ENCODE measurements at regions not wholly inside any gene's neighbourhood (a gene's known extent, or its start where the extent isn't known, plus 50 kb on each side); places are given as distances from the start of the nearest gene placed in this dataset.

DNA sequence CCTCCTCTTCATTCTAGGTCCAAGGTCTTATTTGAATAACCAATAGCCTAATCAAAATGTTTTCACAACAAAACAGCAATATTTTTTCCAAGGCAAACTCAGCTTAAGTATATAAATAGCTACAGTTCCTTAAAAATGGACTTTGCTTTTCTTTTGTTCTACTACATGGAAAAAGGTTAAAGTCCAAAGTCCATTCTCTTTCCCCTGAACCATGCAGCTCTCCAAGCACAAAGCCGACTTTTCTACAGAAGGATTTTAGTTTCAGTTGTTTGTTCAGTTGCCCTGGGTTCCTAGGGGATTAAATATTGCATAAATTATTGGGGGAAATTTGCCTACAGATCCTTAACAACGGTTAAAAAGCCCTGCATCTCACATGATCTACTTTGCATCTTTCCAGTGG, 677.0 kb upstream of the KLF4 start:
- Mint-ChIP-seq H3K4me3 (no peak overlapping the region), H3K9me3 (no peaks in the 10 kb centered on the region), H3K36me3 (ENCODE audit: low read depth) (no peaks in the 10 kb centered on the region), H3K27ac (no peak overlapping the region), H3K27me3 (ENCODE audit: insufficient read depth, low read depth, poor library complexity) (peaks cover 6% of the 10 kb centered on the region), H3K4me1 (peaks cover 11% of the 10 kb centered on the region)
- ATAC-seq (no peak), DNase-seq (ENCODE audit: low spot score) (no peak)
- Histone ChIP-seq H3K4me2 (no peak overlapping the region), H2AFZ (no peak overlapping the region), H3K4me1 (ENCODE audit: insufficient read depth) (no peaks in the 10 kb centered on the region), H3F3A (replicated peaks; ENCODE audit: low read depth) (no peaks in the 10 kb centered on the region), H4K20me1 (replicated peaks; ENCODE audit: insufficient read depth) (no peaks in the 10 kb centered on the region), H3K9me2 (ENCODE audit: insufficient read depth) (peaks cover 9% of the 10 kb centered on the region; the same call in 1 of the 2 replicates), H3K36me3 (ENCODE audit: insufficient read depth) (no peaks in the 10 kb centered on the region), H3K27me3 (ENCODE audit: insufficient read depth) (no peaks in the 10 kb centered on the region), H3K79me2 (replicated peaks; ENCODE audit: insufficient read depth) (no peaks in the 10 kb centered on the region), H3K4me3 (no peak overlapping the region), H3K27ac (ENCODE audit: low read depth) (no peak overlapping the region)
- TF ChIP-seq CREB1 (CRISPR knock-in tag; IDR thresholded peaks at IDR 0.05; ENCODE audit: low read depth), result no peak
- no peak for TF ChIP-seq POLR2AphosphoS5 (IDR thresholded peaks at IDR 0.05; ENCODE audit: low read depth)
- TF ChIP-seq EZH2phosphoT487 (IDR thresholded peaks at IDR 0.05; ENCODE audit: unreplicated experiment), result no peak
- TF ChIP-seq STAT1 (IDR thresholded peaks at IDR 0.05; ENCODE audit: unreplicated experiment), result no peak
- TF ChIP-seq JUNB (IDR thresholded peaks at IDR 0.05; ENCODE audit: unreplicated experiment), result no peak
- TF ChIP-seq ETS1 (IDR thresholded peaks at IDR 0.05), result no peak
- TF ChIP-seq, protein P1, sequence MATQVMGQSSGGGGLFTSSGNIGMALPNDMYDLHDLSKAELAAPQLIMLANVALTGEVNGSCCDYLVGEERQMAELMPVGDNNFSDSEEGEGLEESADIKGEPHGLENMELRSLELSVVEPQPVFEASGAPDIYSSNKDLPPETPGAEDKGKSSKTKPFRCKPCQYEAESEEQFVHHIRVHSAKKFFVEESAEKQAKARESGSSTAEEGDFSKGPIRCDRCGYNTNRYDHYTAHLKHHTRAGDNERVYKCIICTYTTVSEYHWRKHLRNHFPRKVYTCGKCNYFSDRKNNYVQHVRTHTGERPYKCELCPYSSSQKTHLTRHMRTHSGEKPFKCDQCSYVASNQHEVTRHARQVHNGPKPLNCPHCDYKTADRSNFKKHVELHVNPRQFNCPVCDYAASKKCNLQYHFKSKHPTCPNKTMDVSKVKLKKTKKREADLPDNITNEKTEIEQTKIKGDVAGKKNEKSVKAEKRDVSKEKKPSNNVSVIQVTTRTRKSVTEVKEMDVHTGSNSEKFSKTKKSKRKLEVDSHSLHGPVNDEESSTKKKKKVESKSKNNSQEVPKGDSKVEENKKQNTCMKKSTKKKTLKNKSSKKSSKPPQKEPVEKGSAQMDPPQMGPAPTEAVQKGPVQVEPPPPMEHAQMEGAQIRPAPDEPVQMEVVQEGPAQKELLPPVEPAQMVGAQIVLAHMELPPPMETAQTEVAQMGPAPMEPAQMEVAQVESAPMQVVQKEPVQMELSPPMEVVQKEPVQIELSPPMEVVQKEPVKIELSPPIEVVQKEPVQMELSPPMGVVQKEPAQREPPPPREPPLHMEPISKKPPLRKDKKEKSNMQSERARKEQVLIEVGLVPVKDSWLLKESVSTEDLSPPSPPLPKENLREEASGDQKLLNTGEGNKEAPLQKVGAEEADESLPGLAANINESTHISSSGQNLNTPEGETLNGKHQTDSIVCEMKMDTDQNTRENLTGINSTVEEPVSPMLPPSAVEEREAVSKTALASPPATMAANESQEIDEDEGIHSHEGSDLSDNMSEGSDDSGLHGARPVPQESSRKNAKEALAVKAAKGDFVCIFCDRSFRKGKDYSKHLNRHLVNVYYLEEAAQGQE (IDR thresholded peaks at IDR 0.05; ENCODE audit: unreplicated experiment), result no peak

DNA sequence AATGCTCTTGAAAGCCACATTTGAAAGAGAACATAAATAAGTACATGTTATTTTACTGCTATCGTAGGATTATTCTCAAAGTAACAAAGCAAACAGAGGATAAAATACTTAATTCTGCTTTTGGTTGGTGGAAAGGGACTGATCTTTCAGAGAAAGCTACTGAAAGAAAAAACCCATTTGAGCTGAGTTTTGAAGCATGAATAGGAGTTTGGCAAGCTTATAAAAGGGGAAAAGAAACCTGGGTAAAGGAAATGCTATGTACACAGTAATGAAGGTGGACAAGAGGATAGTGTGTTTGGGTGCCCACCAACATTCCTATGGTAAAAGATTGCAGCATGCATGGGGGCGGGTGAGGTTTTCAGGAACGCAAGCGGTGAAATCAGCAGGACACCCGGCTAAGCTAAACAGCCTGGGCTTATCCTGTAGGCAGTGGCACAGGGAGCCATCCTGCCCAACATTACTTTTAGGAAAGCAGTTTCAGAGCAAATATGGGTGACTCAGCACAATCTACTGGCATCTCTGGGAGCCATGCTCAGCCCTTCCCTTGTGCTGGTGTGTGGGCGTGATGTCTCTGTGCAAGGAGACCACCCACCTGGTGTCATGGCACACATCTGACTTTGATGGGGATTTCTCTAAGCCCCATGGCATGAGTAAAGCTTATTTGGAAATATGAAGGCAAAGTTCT, 673.9 kb upstream of the KLF4 start:
- Histone ChIP-seq H3F3A (replicated peaks; ENCODE audit: low read depth) (no peaks in the 10 kb centered on the region), H3K27ac (ENCODE audit: low read depth) (no peak overlapping the region), H3K9me2 (ENCODE audit: insufficient read depth) (peaks cover 7% of the 10 kb centered on the region; the same call in 1 of the 2 replicates), H3K4me1 (ENCODE audit: insufficient read depth) (no peaks in the 10 kb centered on the region), H3K36me3 (ENCODE audit: insufficient read depth) (no peaks in the 10 kb centered on the region), H3K79me2 (replicated peaks; ENCODE audit: insufficient read depth) (no peaks in the 10 kb centered on the region), H2AFZ (peak overlapping the region; percentile 7; the same call in 1 of the 2 replicates), H3K27me3 (ENCODE audit: insufficient read depth) (no peaks in the 10 kb centered on the region), H4K20me1 (replicated peaks; ENCODE audit: insufficient read depth) (no peaks in the 10 kb centered on the region), H3K4me2 (no peak overlapping the region), H3K4me3 (no peak overlapping the region)
- Mint-ChIP-seq H3K36me3 (ENCODE audit: low read depth) (no peaks in the 10 kb centered on the region), H3K4me3 (no peak overlapping the region), H3K27me3 (ENCODE audit: insufficient read depth, low read depth, poor library complexity) (peaks cover 4% of the 10 kb centered on the region), H3K9me3 (no peaks in the 10 kb centered on the region), H3K27ac (no peak overlapping the region; the same call in 1 of the 2 replicates), H3K4me1 (peaks cover 11% of the 10 kb centered on the region)
- ATAC-seq, result peak; percentile 55
- peak; percentile 2 for DNase-seq (ENCODE audit: low spot score)
- TF ChIP-seq ZNF462 (CRISPR knock-in tag; IDR thresholded peaks at IDR 0.05) (no peak), ZNF331 (CRISPR knock-in tag; IDR thresholded peaks at IDR 0.05; ENCODE audit: low read depth) (no peak)

Data from GM23338 (cell line).